GM23338 (cell line): ENCODE measurements at regions not wholly inside any gene's neighbourhood (a gene's known extent, or its start where the extent isn't known, plus 50 kb on each side); places are given as distances from the start of the nearest gene placed in this dataset.

Experiments
- ATAC-seq: fragments of 200-7000 bp; cut with Tn5 transposase; 3 replicates; pipeline ENCODE4 v1.9.1; 2020
- DNase-seq: peaks from one replicate; pipeline ENCODE4 v3.0.0-alpha.2; 2015; ENCODE audit warnings: low spot score
- H2AFZ ChIP-seq: fragments of 200-600 bp; sonication (generic); 2 replicates; pipeline ENCODE4 v1.8.0; 2016; ENCODE audit warnings: antibody characterized with exemption, mild to moderate bottlenecking, moderate library complexity
- H3F3A ChIP-seq: fragments of 200-600 bp; sonication (generic); replicated peaks from 2 replicates; pipeline ENCODE4 v1.8.0; 2017; ENCODE audit warnings: antibody characterized with exemption, mixed run types, low read depth
- H3K27ac ChIP-seq: fragments of 200-600 bp; sonication (generic); 2 replicates; pipeline ENCODE4 v1.6.1; 2016; ENCODE audit warnings: low read depth
- H3K27me3 ChIP-seq: fragments of 200-600 bp; sonication (generic); 2 replicates; pipeline ENCODE4 v1.8.0; 2016; ENCODE audit warnings: mild to moderate bottlenecking, mixed run types, moderate library complexity; ENCODE audit not compliant: insufficient read depth
- H3K36me3 ChIP-seq: fragments of 200-600 bp; sonication (generic); 2 replicates; pipeline ENCODE4 v1.8.0; 2016; ENCODE audit warnings: mild to moderate bottlenecking; ENCODE audit not compliant: insufficient read depth
- H3K4me1 ChIP-seq: fragments of 200-600 bp; sonication (generic); 2 replicates; pipeline ENCODE4 v1.8.0; 2016; ENCODE audit warnings: mild to moderate bottlenecking, moderate library complexity; ENCODE audit not compliant: insufficient read depth
- H3K4me2 ChIP-seq: fragments of 200-600 bp; sonication (generic); 2 replicates; pipeline ENCODE4 v1.7.1; 2017; ENCODE audit warnings: mixed run types
- H3K4me3 ChIP-seq: fragments of 200-600 bp; sonication (generic); 2 replicates; pipeline ENCODE4 v1.6.1; 2016; ENCODE audit warnings: mixed run types
- H3K79me2 ChIP-seq: fragments of 200-600 bp; sonication (generic); replicated peaks from 2 replicates; pipeline ENCODE4 v1.8.0; 2017; ENCODE audit warnings: mild to moderate bottlenecking; ENCODE audit not compliant: insufficient read depth
- H3K9me2 ChIP-seq: fragments of 200-600 bp; sonication (generic); 2 replicates; pipeline ENCODE4 v1.8.0; 2017; ENCODE audit not compliant: insufficient read depth
- H4K20me1 ChIP-seq: fragments of 200-600 bp; sonication (generic); replicated peaks from 2 replicates; pipeline ENCODE4 v1.8.0; 2017; ENCODE audit warnings: mild to moderate bottlenecking; ENCODE audit not compliant: insufficient read depth
- H3K27ac Mint-ChIP-seq: 2 replicates; pipeline ENCODE4 v1.8.0; 2020; ENCODE audit warnings: inconsistent platforms, mild to moderate bottlenecking, moderate library complexity, mixed read lengths
- H3K27me3 Mint-ChIP-seq: 3 replicates; pipeline ENCODE4 v1.8.0; 2022; ENCODE audit warnings: low read depth, mild to moderate bottlenecking, moderate library complexity, mixed read lengths, inconsistent platforms; ENCODE audit not compliant: insufficient read depth, poor library complexity
- H3K36me3 Mint-ChIP-seq: 3 replicates; pipeline ENCODE4 v1.8.0; 2021; ENCODE audit warnings: low read depth, mild to moderate bottlenecking, inconsistent platforms, moderate library complexity, mixed read lengths
- H3K4me1 Mint-ChIP-seq: 3 replicates; pipeline ENCODE4 v1.8.0; 2020; ENCODE audit warnings: mild to moderate bottlenecking, inconsistent platforms, mixed read lengths
- H3K4me3 Mint-ChIP-seq: 3 replicates; pipeline ENCODE4 v1.8.0; 2021; ENCODE audit warnings: moderate library complexity, mild to moderate bottlenecking, inconsistent platforms, mixed read lengths
- H3K9me3 Mint-ChIP-seq: 3 replicates; pipeline ENCODE4 v1.8.0; 2020; ENCODE audit warnings: moderate library complexity, mild to moderate bottlenecking, inconsistent platforms, mixed read lengths
- CREB1 ChIP-seq: fragments of 250-450 bp; sonication (Bioruptor Pico); IDR thresholded peaks from 2 replicates; pipeline ENCODE4 v1.5.0; 2020; ENCODE audit warnings: low read depth, mild to moderate bottlenecking, moderate library complexity
- EZH2 ChIP-seq: fragments of 200-600 bp; sonication (generic); IDR thresholded peaks from one replicate; pipeline ENCODE4 v1.8.0; 2017; ENCODE audit warnings: antibody characterized with exemption, mild to moderate bottlenecking, low read depth; ENCODE audit not compliant: unreplicated experiment
- EZH2phosphoT487 ChIP-seq: fragments of 200-600 bp; sonication (generic); IDR thresholded peaks from one replicate; pipeline ENCODE4 v1.8.1; 2018; ENCODE audit warnings: antibody characterized with exemption; ENCODE audit not compliant: unreplicated experiment
- JUNB ChIP-seq: IDR thresholded peaks from one replicate; pipeline ENCODE4 v1.6.1; 2016; ENCODE audit warnings: antibody characterized with exemption; ENCODE audit not compliant: unreplicated experiment
- NANOG ChIP-seq: IDR thresholded peaks from 2 replicates; pipeline ENCODE4 v1.6.1; 2016; ENCODE audit warnings: antibody characterized with exemption, borderline replicate concordance
- POLR2AphosphoS5 ChIP-seq: IDR thresholded peaks from 2 replicates; pipeline ENCODE4 v1.6.1; 2016; ENCODE audit warnings: antibody characterized with exemption, low read depth
- STAT1 ChIP-seq: IDR thresholded peaks from one replicate; pipeline ENCODE4 v1.6.1; 2016; ENCODE audit warnings: antibody characterized with exemption; ENCODE audit not compliant: unreplicated experiment
- ZNF114 ChIP-seq: fragments of 250-450 bp; sonication (Bioruptor Pico); IDR thresholded peaks from 2 replicates; pipeline ENCODE4 v1.5.0; 2020; ENCODE audit warnings: mild to moderate bottlenecking, moderate library complexity
- ZNF331 ChIP-seq: fragments of 250-450 bp; sonication (Bioruptor Pico); IDR thresholded peaks from 2 replicates; pipeline ENCODE4 v1.5.0; 2020; ENCODE audit warnings: low read depth, mild to moderate bottlenecking, moderate library complexity
- TF ChIP-seq, protein P1 (sequence below), 2 experiments: fragments of 200-600 bp in 1 of 2; sonication (generic) in 1 of 2; conservative IDR thresholded peaks; 2 replicates each; pipeline versions ENCODE4 v1.5.1 to v1.6.1; 2016 to 2017; ENCODE audit warnings: antibody characterized with exemption in 2 of 2, low read depth in 2 of 2, mild to moderate bottlenecking in 2 of 2, moderate library complexity in 1 of 2
- TF ChIP-seq, protein P2 (sequence below): IDR thresholded peaks from one replicate; pipeline ENCODE4 v1.6.1; 2018; ENCODE audit warnings: antibody characterized with exemption; ENCODE audit not compliant: unreplicated experiment
- TF ChIP-seq, protein P3 (sequence below): IDR thresholded peaks from 2 replicates; pipeline ENCODE4 v1.6.1; 2016; ENCODE audit warnings: antibody characterized with exemption
- TF ChIP-seq, protein P4 (sequence below): fragments of 250-450 bp; sonication (Bioruptor Pico); IDR thresholded peaks from 2 replicates; pipeline ENCODE4 v1.5.0; 2020; ENCODE audit warnings: mild to moderate bottlenecking, moderate library complexity

DNA sequence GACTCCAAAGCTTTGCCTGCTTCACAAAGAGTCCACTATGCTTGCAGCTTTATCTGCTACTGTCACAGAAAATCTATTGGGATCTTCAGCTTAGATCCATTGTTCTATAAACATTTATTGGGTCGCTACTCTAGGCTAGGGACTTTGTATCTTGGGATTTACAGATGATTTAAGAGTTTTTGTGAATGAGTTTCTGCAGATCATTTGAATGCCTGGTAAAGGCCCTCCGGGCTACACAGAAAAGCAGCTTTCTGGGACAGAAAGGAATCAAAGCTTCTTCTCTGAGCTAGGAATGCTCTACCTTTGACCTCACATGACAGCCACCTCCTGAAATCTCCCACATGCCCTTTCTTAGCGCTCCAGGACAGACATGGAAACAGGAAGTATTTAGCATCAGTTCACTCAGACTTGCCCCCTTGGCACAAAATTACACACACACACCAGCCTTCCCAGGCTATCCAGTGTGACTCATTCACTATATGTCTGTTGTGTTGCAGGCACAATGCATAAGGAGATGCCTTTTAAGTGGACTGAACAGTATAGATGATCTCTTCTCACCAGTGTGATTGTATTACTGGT, 492.4 kb downstream of the DACH1 start:
- H3K4me3 Mint-ChIP-seq = no peak overlapping the region
- H3K4me3 ChIP-seq = no peak overlapping the region
- no peak for DNase-seq

More for the DNA sequence above, 492.4 kb downstream of the DACH1 start:
- no peak for ATAC-seq
- no peak overlapping the region for H3K27ac Mint-ChIP-seq
- H3K36me3 Mint-ChIP-seq = no peaks in the 10 kb centered on the region
- no peaks in the 10 kb centered on the region for H3F3A ChIP-seq
- no peaks in the 10 kb centered on the region for H3K27me3 ChIP-seq
- H3K4me1 ChIP-seq = no peaks in the 10 kb centered on the region
- H4K20me1 ChIP-seq = no peaks in the 10 kb centered on the region
- no peaks in the 10 kb centered on the region for H3K27me3 Mint-ChIP-seq
- H3K4me1 Mint-ChIP-seq = no peaks in the 10 kb centered on the region
- no peaks in the 10 kb centered on the region for H3K36me3 ChIP-seq
- no peaks in the 10 kb centered on the region for H3K9me2 ChIP-seq
- no peak overlapping the region for H3K27ac ChIP-seq
- no peaks in the 10 kb centered on the region for H3K79me2 ChIP-seq
- H2AFZ ChIP-seq = peak overlapping the region; percentile 60; the same call in 1 of the 2 replicates
- no peak overlapping the region for H3K4me2 ChIP-seq
- TF ChIP-seq, protein P1, sequence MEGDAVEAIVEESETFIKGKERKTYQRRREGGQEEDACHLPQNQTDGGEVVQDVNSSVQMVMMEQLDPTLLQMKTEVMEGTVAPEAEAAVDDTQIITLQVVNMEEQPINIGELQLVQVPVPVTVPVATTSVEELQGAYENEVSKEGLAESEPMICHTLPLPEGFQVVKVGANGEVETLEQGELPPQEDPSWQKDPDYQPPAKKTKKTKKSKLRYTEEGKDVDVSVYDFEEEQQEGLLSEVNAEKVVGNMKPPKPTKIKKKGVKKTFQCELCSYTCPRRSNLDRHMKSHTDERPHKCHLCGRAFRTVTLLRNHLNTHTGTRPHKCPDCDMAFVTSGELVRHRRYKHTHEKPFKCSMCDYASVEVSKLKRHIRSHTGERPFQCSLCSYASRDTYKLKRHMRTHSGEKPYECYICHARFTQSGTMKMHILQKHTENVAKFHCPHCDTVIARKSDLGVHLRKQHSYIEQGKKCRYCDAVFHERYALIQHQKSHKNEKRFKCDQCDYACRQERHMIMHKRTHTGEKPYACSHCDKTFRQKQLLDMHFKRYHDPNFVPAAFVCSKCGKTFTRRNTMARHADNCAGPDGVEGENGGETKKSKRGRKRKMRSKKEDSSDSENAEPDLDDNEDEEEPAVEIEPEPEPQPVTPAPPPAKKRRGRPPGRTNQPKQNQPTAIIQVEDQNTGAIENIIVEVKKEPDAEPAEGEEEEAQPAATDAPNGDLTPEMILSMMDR (conservative IDR thresholded peaks at IDR 0.05; ENCODE audit: low read depth in 2 of 2) = no peak
- TF ChIP-seq EZH2phosphoT487 (no peak), EZH2 (no peak), ZNF114 (CRISPR knock-in tag) (no peak), POLR2AphosphoS5 (no peak), NANOG (no peak), CREB1 (CRISPR knock-in tag) (no peak), ZNF331 (CRISPR knock-in tag) (no peak), JUNB (no peak), STAT1 (no peak)
- TF ChIP-seq, protein P2, sequence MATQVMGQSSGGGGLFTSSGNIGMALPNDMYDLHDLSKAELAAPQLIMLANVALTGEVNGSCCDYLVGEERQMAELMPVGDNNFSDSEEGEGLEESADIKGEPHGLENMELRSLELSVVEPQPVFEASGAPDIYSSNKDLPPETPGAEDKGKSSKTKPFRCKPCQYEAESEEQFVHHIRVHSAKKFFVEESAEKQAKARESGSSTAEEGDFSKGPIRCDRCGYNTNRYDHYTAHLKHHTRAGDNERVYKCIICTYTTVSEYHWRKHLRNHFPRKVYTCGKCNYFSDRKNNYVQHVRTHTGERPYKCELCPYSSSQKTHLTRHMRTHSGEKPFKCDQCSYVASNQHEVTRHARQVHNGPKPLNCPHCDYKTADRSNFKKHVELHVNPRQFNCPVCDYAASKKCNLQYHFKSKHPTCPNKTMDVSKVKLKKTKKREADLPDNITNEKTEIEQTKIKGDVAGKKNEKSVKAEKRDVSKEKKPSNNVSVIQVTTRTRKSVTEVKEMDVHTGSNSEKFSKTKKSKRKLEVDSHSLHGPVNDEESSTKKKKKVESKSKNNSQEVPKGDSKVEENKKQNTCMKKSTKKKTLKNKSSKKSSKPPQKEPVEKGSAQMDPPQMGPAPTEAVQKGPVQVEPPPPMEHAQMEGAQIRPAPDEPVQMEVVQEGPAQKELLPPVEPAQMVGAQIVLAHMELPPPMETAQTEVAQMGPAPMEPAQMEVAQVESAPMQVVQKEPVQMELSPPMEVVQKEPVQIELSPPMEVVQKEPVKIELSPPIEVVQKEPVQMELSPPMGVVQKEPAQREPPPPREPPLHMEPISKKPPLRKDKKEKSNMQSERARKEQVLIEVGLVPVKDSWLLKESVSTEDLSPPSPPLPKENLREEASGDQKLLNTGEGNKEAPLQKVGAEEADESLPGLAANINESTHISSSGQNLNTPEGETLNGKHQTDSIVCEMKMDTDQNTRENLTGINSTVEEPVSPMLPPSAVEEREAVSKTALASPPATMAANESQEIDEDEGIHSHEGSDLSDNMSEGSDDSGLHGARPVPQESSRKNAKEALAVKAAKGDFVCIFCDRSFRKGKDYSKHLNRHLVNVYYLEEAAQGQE = no peak
- TF ChIP-seq, protein P3, sequence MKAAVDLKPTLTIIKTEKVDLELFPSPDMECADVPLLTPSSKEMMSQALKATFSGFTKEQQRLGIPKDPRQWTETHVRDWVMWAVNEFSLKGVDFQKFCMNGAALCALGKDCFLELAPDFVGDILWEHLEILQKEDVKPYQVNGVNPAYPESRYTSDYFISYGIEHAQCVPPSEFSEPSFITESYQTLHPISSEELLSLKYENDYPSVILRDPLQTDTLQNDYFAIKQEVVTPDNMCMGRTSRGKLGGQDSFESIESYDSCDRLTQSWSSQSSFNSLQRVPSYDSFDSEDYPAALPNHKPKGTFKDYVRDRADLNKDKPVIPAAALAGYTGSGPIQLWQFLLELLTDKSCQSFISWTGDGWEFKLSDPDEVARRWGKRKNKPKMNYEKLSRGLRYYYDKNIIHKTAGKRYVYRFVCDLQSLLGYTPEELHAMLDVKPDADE = no peak
- TF ChIP-seq, protein P4, sequence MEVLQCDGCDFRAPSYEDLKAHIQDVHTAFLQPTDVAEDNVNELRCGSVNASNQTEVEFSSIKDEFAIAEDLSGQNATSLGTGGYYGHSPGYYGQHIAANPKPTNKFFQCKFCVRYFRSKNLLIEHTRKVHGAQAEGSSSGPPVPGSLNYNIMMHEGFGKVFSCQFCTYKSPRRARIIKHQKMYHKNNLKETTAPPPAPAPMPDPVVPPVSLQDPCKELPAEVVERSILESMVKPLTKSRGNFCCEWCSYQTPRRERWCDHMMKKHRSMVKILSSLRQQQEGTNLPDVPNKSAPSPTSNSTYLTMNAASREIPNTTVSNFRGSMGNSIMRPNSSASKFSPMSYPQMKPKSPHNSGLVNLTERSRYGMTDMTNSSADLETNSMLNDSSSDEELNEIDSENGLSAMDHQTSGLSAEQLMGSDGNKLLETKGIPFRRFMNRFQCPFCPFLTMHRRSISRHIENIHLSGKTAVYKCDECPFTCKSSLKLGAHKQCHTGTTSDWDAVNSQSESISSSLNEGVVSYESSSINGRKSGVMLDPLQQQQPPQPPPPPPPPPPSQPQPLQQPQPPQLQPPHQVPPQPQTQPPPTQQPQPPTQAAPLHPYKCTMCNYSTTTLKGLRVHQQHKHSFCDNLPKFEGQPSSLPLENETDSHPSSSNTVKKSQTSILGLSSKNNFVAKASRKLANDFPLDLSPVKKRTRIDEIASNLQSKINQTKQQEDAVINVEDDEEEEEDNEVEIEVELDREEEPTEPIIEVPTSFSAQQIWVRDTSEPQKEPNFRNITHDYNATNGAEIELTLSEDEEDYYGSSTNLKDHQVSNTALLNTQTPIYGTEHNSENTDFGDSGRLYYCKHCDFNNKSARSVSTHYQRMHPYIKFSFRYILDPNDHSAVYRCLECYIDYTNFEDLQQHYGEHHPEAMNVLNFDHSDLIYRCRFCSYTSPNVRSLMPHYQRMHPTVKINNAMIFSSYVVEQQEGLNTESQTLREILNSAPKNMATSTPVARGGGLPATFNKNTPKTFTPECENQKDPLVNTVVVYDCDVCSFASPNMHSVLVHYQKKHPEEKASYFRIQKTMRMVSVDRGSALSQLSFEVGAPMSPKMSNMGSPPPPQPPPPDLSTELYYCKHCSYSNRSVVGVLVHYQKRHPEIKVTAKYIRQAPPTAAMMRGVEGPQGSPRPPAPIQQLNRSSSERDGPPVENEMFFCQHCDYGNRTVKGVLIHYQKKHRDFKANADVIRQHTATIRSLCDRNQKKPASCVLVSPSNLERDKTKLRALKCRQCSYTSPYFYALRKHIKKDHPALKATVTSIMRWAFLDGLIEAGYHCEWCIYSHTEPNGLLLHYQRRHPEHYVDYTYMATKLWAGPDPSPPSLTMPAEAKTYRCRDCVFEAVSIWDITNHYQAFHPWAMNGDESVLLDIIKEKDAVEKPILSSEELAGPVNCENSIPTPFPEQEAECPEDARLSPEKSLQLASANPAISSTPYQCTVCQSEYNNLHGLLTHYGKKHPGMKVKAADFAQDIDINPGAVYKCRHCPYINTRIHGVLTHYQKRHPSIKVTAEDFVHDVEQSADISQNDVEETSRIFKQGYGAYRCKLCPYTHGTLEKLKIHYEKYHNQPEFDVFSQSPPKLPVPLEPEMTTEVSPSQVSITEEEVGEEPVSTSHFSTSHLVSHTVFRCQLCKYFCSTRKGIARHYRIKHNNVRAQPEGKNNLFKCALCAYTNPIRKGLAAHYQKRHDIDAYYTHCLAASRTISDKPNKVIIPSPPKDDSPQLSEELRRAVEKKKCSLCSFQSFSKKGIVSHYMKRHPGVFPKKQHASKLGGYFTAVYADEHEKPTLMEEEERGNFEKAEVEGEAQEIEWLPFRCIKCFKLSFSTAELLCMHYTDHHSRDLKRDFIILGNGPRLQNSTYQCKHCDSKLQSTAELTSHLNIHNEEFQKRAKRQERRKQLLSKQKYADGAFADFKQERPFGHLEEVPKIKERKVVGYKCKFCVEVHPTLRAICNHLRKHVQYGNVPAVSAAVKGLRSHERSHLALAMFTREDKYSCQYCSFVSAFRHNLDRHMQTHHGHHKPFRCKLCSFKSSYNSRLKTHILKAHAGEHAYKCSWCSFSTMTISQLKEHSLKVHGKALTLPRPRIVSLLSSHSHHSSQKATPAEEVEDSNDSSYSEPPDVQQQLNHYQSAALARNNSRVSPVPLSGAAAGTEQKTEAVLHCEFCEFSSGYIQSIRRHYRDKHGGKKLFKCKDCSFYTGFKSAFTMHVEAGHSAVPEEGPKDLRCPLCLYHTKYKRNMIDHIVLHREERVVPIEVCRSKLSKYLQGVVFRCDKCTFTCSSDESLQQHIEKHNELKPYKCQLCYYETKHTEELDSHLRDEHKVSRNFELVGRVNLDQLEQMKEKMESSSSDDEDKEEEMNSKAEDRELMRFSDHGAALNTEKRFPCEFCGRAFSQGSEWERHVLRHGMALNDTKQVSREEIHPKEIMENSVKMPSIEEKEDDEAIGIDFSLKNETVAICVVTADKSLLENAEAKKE = no peak
- no peaks in the 10 kb centered on the region for H3K9me3 Mint-ChIP-seq
